Activated CD4-positive, alpha-beta T cell treated with anti-CD3 and anti-CD28 coated beads, Interleukin-2, Interleukin-6, amounts not matched to agents 100 ng/mL and 50 ng/mL, durations not matched to agents 16 hours and 8 hours (primary cell): ENCODE measurements at regions not wholly inside any gene's neighbourhood (a gene's known extent, or its start where the extent isn't known, plus 50 kb on each side); places are given as distances from the start of the nearest gene placed in this dataset.
"Not testable (repeated sequence)": the region's sequence is repeated elsewhere in the genome, so short reads cannot be mapped to it uniquely, and the experiment has no call there.

ENCODE experiments used
- DNase-seq: peaks from one replicate; pipeline ENCODE4 v3.0.0-alpha.2; 2020

GRCh38 chr1:106344494-106344893 lies 712.0 kb upstream of the PRMT6 start:
- DNase-seq, result no peak

- DNase-seq, result no peak
These were observed 696.2 kb upstream of the PRMT6 start for GRCh38 chr1:106360252-106360651.

DNA sequence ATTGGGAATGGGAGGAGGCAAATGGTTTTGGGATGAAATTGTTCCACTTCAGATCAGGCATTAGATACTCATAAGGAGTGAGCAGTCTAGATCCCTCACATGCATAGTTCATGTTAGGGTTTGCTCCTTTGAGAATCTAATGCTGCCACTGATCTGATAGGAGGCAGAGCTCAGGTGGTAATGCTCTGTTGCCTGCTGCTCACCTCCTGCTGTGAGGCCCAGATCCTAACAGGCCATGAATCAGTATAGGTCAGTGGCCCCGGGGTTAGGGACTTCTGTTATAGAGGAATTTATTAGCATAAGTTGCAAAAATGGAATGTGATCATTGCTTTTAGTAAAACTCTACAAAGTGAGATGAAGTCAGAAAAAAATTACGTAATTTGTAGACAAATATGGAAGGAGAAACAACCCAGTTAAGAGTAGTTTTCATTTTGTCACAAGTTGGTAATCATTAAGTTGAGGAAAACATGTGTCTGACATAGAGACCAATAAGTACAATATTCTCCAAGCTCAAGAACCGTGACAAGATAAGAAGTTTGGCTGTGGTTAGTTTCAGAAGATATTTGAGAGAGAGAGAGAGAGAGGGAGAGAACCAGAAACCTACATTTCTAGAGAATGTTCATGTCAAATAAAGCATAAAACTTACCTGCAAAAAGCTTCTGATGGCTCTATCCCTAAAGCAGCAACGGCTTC lies 689.7 kb upstream of the PRMT6 start:
- no peak for DNase-seq

GRCh38 chr1:106378261-106378660 lies 678.2 kb upstream of the PRMT6 start:
- no peak for DNase-seq

- no peak for DNase-seq
These were observed 675.7 kb upstream of the PRMT6 start for GRCh38 chr1:106380772-106381171.

- not testable (repeated sequence) for DNase-seq
These were observed 667.3 kb upstream of the PRMT6 start for GRCh38 chr1:106389160-106389559.

GRCh38 chr1:106393046-106393445 lies 663.4 kb upstream of the PRMT6 start:
- DNase-seq, result no peak

DNA sequence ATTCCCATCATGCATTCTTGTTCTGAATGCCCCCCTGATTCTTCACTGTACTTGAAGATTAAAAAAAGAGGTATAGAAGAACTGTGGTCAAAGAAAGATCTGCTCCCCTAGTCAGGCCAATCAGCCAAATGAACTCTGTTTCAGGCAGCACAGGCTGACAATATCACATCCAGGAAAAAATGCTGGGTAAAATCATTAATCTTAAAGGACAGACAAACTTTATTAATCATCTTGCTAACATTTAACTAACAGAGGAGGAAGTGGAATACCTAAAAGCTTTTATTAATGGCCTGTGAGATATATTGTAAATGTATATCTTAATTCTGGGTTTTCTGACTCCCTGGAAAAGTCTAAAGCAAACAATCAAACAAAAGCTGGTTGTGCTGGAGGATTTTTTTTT lies 660.5 kb upstream of the PRMT6 start:
- DNase-seq, result no peak

- no peak for DNase-seq
These were observed 658.1 kb upstream of the PRMT6 start for GRCh38 chr1:106398391-106398790.

DNA sequence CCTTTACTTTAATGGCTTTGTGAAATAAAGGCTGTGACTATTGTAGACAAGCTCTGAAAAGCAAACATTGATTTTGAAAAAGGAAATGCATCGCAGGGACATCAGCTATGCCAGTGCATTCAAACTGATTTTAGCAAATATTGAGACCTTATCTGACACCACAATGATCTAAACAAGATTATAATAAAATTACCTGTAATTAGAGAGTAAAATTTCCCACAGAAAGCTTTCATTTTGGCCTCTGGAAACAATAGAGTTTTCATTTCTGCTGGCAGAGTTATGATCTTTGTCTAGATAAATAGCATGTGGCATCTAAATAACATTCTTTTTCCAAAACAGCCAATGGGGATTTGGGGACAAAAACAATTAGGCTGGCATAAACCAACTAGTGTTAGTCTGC lies 650.4 kb upstream of the PRMT6 start:
- no peak for DNase-seq

- DNase-seq, result not testable (repeated sequence)
These were observed 644.2 kb upstream of the PRMT6 start for GRCh38 chr1:106412321-106412720.

DNA sequence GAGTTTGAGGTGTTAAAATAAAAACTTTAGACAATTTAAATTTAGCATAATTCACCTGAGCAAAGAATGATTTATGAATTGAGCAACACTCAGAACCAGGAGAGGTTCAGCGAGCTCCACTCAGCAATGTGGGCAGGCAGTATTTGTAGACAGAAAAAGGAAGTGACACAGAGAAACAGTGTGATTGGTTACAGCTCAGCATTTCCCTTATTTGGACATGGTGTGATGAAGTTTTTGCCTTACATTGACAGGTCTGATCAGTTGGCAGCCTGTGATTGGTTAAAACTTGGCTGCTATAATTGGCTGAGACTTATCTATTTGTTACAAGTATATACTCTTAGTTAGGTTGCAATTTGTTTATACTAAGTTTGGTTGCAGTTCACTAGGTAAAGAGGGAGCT lies 621.2 kb upstream of the PRMT6 start:
- no peak for DNase-seq

GRCh38 chr1:106439475-106439874 lies 617.0 kb upstream of the PRMT6 start:
- no peak for DNase-seq

GRCh38 chr1:106447466-106447865 lies 609.0 kb upstream of the PRMT6 start:
- no peak for DNase-seq

GRCh38 chr1:106456832-106457231 lies 599.6 kb upstream of the PRMT6 start:
- no peak for DNase-seq

- no peak for DNase-seq
These were observed 599.1 kb upstream of the PRMT6 start for GRCh38 chr1:106457368-106457767.

GRCh38 chr1:106458866-106459265 lies 597.6 kb upstream of the PRMT6 start:
- DNase-seq, result no peak

GRCh38 chr1:106459418-106459817 lies 597.1 kb upstream of the PRMT6 start:
- no peak for DNase-seq

GRCh38 chr1:106465666-106466065 lies 590.8 kb upstream of the PRMT6 start:
- DNase-seq, result no peak

DNA sequence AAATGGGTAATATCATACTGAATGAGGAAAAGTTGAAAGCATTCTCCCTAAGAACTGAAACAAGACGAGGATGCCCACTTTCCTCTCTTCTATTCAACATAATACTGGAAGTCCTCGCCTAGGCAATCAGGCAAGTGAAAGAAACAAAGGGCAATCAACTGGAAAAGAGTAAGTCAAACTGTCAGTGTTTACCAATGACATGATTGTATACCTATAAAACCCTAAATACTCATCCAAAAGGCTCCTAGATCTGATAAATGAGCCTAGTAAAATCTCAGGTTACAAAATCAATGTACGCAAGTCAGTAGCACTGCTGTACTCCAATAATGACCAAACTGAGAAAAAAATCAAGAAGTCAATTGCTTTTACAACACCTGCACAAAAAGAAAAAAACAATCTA lies 575.8 kb upstream of the PRMT6 start:
- no peak for DNase-seq

GRCh38 chr1:106492880-106493279 lies 563.6 kb upstream of the PRMT6 start:
- no peak for DNase-seq

GRCh38 chr1:106494646-106495045 lies 561.8 kb upstream of the PRMT6 start:
- DNase-seq, result no peak

DNA sequence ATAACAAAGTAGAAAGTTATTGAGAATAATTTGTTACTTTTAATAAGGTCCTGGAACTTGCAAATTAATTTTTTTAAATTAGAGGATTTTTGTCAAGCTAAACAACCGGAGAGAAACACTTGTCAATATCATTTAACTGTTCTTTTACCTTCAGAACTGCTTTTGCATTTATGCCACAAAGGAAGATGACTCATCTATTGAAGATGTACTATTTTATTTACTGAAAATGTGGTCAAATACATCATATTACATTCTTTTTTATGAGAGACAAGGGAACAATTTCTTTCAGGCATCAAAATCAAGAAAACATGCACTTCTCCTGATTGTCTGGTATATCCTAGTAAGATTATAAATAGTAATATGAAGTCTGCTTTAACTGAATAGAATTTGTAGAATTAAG lies 558.2 kb upstream of the PRMT6 start:
- no peak for DNase-seq

- no peak for DNase-seq
These were observed 553.8 kb upstream of the PRMT6 start for GRCh38 chr1:106502659-106503058.

DNA sequence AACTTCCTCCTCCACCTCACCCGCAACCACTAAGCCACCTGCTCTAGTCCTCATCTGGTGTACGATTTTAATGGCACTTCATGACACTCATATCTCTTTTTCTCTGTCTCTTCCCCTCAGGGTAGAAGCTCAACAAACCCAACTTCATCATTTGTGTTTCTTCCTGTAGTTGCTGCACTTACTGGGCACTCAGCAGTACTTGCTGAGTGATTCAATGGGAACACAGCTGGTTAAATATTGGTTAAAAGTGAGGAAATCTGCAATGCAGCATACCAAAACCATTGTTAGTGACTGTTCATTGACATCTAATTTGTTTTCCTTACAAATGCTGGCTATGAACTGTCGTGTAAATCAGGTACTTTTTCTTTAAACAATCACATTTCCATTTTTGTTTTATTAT lies 541.1 kb upstream of the PRMT6 start:
- DNase-seq, result no peak

DNA sequence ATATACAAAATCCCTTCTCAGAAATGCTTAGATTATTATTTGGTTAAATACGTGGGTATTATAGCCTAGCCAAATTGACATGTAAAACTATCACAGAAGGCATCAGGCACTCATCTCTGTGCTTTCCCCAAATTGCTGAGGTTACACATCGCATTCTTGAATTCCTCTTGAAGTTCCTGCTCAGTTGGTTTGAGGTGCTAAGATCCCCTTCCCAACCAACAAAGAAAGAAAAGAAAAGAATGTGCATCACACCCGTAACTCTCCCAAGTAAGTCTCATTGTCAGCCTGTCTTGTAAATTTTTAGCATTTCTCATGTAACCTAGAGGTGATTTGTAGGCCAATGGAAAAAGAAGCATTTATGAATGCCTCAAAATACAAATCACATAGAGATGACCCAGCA lies 539.2 kb upstream of the PRMT6 start:
- DNase-seq, result no peak
